IMR-90 (cell line): ENCODE measurements at regions not wholly inside any gene's neighbourhood (a gene's known extent, or its start where the extent isn't known, plus 50 kb on each side); places are given as distances from the start of the nearest gene placed in this dataset.

Source experiments
- BHLHE40 ChIP-seq: fragments of 150-350 bp; IDR thresholded peaks from 2 replicates; pipeline ENCODE4 v1.6.1; 2016; ENCODE audit warnings: mild to moderate bottlenecking, low read depth, low read length
- CEBPB ChIP-seq: IDR thresholded peaks from 2 replicates; pipeline ENCODE4 v1.6.1; 2012; ENCODE audit warnings: low read depth, low read length, improper control_type of control experiment
- CHD1 ChIP-seq: IDR thresholded peaks from 2 replicates; pipeline ENCODE4 v1.6.1; 2012; ENCODE audit warnings: low read depth, low read length, improper control_type of control experiment
- MAFK ChIP-seq: IDR thresholded peaks from 2 replicates; pipeline ENCODE4 v1.6.1; 2012; ENCODE audit warnings: low read depth, low read length, improper control_type of control experiment
- MAZ ChIP-seq: IDR thresholded peaks from 2 replicates; pipeline ENCODE4 v1.6.1; 2012; ENCODE audit warnings: low read depth, mild to moderate bottlenecking, low read length, improper control_type of control experiment, moderate library complexity, borderline replicate concordance
- POLR2A ChIP-seq: IDR thresholded peaks from 2 replicates; pipeline ENCODE4 v1.6.1; 2012; ENCODE audit warnings: mild to moderate bottlenecking, low read depth, low read length
- RAD21 ChIP-seq: IDR thresholded peaks from 2 replicates; pipeline ENCODE4 v1.6.1; 2012; ENCODE audit warnings: low read length, improper control_type of control experiment
- RCOR1 ChIP-seq: IDR thresholded peaks from 2 replicates; pipeline ENCODE4 v1.6.1; 2012; ENCODE audit warnings: mild to moderate bottlenecking, low read length, improper control_type of control experiment; ENCODE audit not compliant: insufficient replicate concordance
- SMC3 ChIP-seq: fragments of 150-350 bp; IDR thresholded peaks from 2 replicates; pipeline ENCODE4 v1.6.1; 2016; ENCODE audit warnings: low read depth, mild to moderate bottlenecking, antibody characterized with exemption, low read length, moderate library complexity
- TF ChIP-seq, protein P1 (sequence below): conservative IDR thresholded peaks from 2 replicates; pipeline ENCODE4 v1.5.1; 2012; ENCODE audit warnings: mild to moderate bottlenecking, low read depth, low read length, improper control_type of control experiment
- TF ChIP-seq, protein P2 (sequence below): fragments of 150-350 bp; IDR thresholded peaks from 2 replicates; pipeline ENCODE4 v1.6.1; 2016; ENCODE audit warnings: low read depth, mild to moderate bottlenecking, low read length, moderate library complexity, borderline replicate concordance
- TF ChIP-seq, protein P3 (sequence below): fragments of 150-350 bp; IDR thresholded peaks from 2 replicates; pipeline ENCODE4 v1.6.1; 2017; ENCODE audit warnings: mild to moderate bottlenecking, antibody characterized with exemption, low read length, low read depth

GRCh38 chr3:176824811-176825210 is 372.5 kb downstream of the TBL1XR1 start:
- TF ChIP-seq, protein P1, sequence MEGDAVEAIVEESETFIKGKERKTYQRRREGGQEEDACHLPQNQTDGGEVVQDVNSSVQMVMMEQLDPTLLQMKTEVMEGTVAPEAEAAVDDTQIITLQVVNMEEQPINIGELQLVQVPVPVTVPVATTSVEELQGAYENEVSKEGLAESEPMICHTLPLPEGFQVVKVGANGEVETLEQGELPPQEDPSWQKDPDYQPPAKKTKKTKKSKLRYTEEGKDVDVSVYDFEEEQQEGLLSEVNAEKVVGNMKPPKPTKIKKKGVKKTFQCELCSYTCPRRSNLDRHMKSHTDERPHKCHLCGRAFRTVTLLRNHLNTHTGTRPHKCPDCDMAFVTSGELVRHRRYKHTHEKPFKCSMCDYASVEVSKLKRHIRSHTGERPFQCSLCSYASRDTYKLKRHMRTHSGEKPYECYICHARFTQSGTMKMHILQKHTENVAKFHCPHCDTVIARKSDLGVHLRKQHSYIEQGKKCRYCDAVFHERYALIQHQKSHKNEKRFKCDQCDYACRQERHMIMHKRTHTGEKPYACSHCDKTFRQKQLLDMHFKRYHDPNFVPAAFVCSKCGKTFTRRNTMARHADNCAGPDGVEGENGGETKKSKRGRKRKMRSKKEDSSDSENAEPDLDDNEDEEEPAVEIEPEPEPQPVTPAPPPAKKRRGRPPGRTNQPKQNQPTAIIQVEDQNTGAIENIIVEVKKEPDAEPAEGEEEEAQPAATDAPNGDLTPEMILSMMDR = no peak
- TF ChIP-seq SMC3 (no peak), POLR2A (no peak), CEBPB (no peak), RAD21 (no peak), RCOR1 (no peak), BHLHE40 (no peak), MAFK (no peak), CHD1 (no peak), MAZ (no peak)
- TF ChIP-seq, protein P2, sequence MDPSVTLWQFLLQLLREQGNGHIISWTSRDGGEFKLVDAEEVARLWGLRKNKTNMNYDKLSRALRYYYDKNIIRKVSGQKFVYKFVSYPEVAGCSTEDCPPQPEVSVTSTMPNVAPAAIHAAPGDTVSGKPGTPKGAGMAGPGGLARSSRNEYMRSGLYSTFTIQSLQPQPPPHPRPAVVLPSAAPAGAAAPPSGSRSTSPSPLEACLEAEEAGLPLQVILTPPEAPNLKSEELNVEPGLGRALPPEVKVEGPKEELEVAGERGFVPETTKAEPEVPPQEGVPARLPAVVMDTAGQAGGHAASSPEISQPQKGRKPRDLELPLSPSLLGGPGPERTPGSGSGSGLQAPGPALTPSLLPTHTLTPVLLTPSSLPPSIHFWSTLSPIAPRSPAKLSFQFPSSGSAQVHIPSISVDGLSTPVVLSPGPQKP = no peak
- TF ChIP-seq, protein P3, sequence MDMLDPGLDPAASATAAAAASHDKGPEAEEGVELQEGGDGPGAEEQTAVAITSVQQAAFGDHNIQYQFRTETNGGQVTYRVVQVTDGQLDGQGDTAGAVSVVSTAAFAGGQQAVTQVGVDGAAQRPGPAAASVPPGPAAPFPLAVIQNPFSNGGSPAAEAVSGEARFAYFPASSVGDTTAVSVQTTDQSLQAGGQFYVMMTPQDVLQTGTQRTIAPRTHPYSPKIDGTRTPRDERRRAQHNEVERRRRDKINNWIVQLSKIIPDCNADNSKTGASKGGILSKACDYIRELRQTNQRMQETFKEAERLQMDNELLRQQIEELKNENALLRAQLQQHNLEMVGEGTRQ = no peak
